WTC11 (cell line): ENCODE measurements at regions not wholly inside any gene's neighbourhood (a gene's known extent, or its start where the extent isn't known, plus 50 kb on each side); places are given as distances from the start of the nearest gene placed in this dataset.

Experiments
- ATAC-seq: fragments of 200-7000 bp; cut with Tn5 transposase; 2 replicates; pipeline ENCODE4 v1.10.0; 2021; ENCODE audit warnings: mild to moderate bottlenecking, moderate library complexity
- CTCF ChIA-PET: fragments of 300-600 bp; sonication (Branson Sonifier 250); formaldehyde crosslinking; loops from one replicate; lab custom pipeline; 2021; ENCODE audit warnings: antibody characterized with exemption; lab: Charles Lee
- POLR2A ChIA-PET: fragments of 350-600 bp; sonication (Branson Sonifier 250); formaldehyde crosslinking; loops from one replicate; lab custom pipeline; 2021; ENCODE audit warnings: antibody characterized with exemption; lab: Charles Lee
- DNase-seq: peaks from one replicate; pipeline ENCODE4 v3.0.0; 2021; ENCODE audit warnings: low spot score
- H3K27ac Mint-ChIP-seq: 2 replicates; pipeline ENCODE4 v1.8.0; 2021; ENCODE audit warnings: mixed read lengths
- H3K27me3 Mint-ChIP-seq: 2 replicates; pipeline ENCODE4 v1.8.0; 2021; ENCODE audit warnings: low read depth, mild to moderate bottlenecking, moderate library complexity, mixed read lengths
- H3K36me3 Mint-ChIP-seq: 2 replicates; pipeline ENCODE4 v1.8.0; 2021; ENCODE audit warnings: mixed read lengths
- H3K4me1 Mint-ChIP-seq: 2 replicates; pipeline ENCODE4 v1.8.0; 2022; ENCODE audit warnings: mixed read lengths
- H3K4me3 Mint-ChIP-seq: 2 replicates; pipeline ENCODE4 v1.8.0; 2021; ENCODE audit warnings: mild to moderate bottlenecking, moderate library complexity, mixed read lengths
- H3K9me3 Mint-ChIP-seq: 2 replicates; pipeline ENCODE4 v1.8.0; 2021; ENCODE audit warnings: mixed read lengths
- CBFB ChIP-seq: sonication (generic); formaldehyde crosslinking; IDR thresholded peaks from 2 replicates; pipeline ENCODE4 v1.8.1; 2022; ENCODE audit warnings: mild to moderate bottlenecking, low read depth, missing genetic modification reagents
- EMX1 ChIP-seq: fragments of 250-450 bp; sonication (Bioruptor Pico); IDR thresholded peaks from 2 replicates; pipeline ENCODE4 v1.8.0; 2021; ENCODE audit warnings: mild to moderate bottlenecking
- FOXJ3 ChIP-seq: sonication (generic); formaldehyde crosslinking; IDR thresholded peaks from 2 replicates; pipeline ENCODE4 v1.9.0; 2021; ENCODE audit warnings: missing genetic modification reagents, mild to moderate bottlenecking, borderline replicate concordance
- GRHL2 ChIP-seq: fragments of 250-450 bp; sonication (Bioruptor Pico); IDR thresholded peaks from 2 replicates; pipeline ENCODE4 v1.8.0; 2022; ENCODE audit warnings: mild to moderate bottlenecking, moderate library complexity; ENCODE audit not compliant: insufficient replicate concordance, severe bottlenecking
- HMGA2 ChIP-seq: fragments of 250-450 bp; sonication (Bioruptor Pico); IDR thresholded peaks from 2 replicates; pipeline ENCODE4 v1.4.0; 2021; ENCODE audit warnings: mild to moderate bottlenecking, moderate library complexity
- IRF1 ChIP-seq: sonication (generic); formaldehyde crosslinking; IDR thresholded peaks from 2 replicates; pipeline ENCODE4 v1.8.0; 2023; ENCODE audit warnings: missing genetic modification reagents
- KAT7 ChIP-seq: sonication (generic); formaldehyde crosslinking; IDR thresholded peaks from 2 replicates; pipeline ENCODE4 v1.8.1; 2023; ENCODE audit warnings: missing genetic modification reagents, mild to moderate bottlenecking, borderline replicate concordance
- SMAD3 ChIP-seq: sonication (generic); formaldehyde crosslinking; IDR thresholded peaks from 2 replicates; pipeline ENCODE4 v1.8.0; 2022; ENCODE audit warnings: missing genetic modification reagents, mild to moderate bottlenecking, borderline replicate concordance
- SOX15 ChIP-seq: fragments of 250-450 bp; sonication (Bioruptor Pico); IDR thresholded peaks from 2 replicates; pipeline ENCODE4 v1.9.0; 2021; ENCODE audit warnings: mild to moderate bottlenecking
- TCF7 ChIP-seq: sonication (generic); formaldehyde crosslinking; IDR thresholded peaks from 2 replicates; pipeline ENCODE4 v1.8.0; 2022; ENCODE audit warnings: mild to moderate bottlenecking, low read depth, missing genetic modification reagents, moderate library complexity
- ZNF121 ChIP-seq: sonication (generic); formaldehyde crosslinking; IDR thresholded peaks from 2 replicates; pipeline ENCODE4 v1.8.0; 2023; ENCODE audit warnings: missing genetic modification reagents
- ZNF281 ChIP-seq: sonication (generic); formaldehyde crosslinking; IDR thresholded peaks from 2 replicates; pipeline ENCODE4 v1.8.0; 2023; ENCODE audit warnings: mild to moderate bottlenecking, missing genetic modification reagents
- ZNF423 ChIP-seq: fragments of 250-450 bp; sonication (Bioruptor Pico); IDR thresholded peaks from 2 replicates; pipeline ENCODE4 v2.1.2; 2022; ENCODE audit warnings: mild to moderate bottlenecking, moderate library complexity
- ZNF425 ChIP-seq: fragments of 250-450 bp; sonication (Bioruptor Pico); conservative IDR thresholded peaks from 2 replicates; pipeline ENCODE4 v1.9.0; 2021; ENCODE audit warnings: mild to moderate bottlenecking
- TF ChIP-seq, protein P1 (sequence below): sonication (generic); formaldehyde crosslinking; IDR thresholded peaks from 2 replicates; pipeline ENCODE4 v1.8.1; 2022; ENCODE audit warnings: low read depth, missing genetic modification reagents, borderline replicate concordance
- TF ChIP-seq, protein P2 (sequence below): sonication (generic); formaldehyde crosslinking; IDR thresholded peaks from 2 replicates; pipeline ENCODE4 v1.8.1; 2023; ENCODE audit warnings: mild to moderate bottlenecking, missing genetic modification reagents
- TF ChIP-seq, protein P3 (sequence below): sonication (generic); formaldehyde crosslinking; IDR thresholded peaks from 2 replicates; pipeline ENCODE4 v1.8.0; 2022; ENCODE audit warnings: missing genetic modification reagents
- TF ChIP-seq, protein P4 (sequence below): sonication (generic); formaldehyde crosslinking; IDR thresholded peaks from 2 replicates; pipeline ENCODE4 v1.8.1; 2022; ENCODE audit warnings: mild to moderate bottlenecking, moderate library complexity, missing genetic modification reagents
- TF ChIP-seq, protein P5 (sequence below): fragments of 250-450 bp; sonication (Bioruptor Pico); IDR thresholded peaks from 2 replicates; pipeline ENCODE4 v1.9.0; 2021; ENCODE audit warnings: mild to moderate bottlenecking

DNA sequence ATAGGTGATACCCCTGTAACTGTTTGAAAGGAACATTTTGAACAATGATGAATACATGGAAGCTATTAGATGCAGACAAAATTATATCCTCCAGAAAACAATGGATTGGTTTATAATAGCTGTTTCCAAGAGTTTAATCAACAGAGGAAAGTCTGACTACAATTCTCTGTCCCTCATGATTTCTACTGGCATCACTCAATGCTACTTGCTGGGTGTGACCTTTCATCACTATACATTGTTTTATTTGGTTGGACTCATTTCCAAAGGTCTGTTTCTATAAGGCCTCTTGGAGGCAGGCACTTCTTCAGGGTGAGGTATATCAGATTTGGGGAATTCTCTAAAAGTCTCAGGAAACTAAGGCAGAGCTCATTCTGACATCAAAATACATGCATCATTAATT is 636.1 kb upstream of the SLC8A1 start (continued):
- TF ChIP-seq, protein P1, sequence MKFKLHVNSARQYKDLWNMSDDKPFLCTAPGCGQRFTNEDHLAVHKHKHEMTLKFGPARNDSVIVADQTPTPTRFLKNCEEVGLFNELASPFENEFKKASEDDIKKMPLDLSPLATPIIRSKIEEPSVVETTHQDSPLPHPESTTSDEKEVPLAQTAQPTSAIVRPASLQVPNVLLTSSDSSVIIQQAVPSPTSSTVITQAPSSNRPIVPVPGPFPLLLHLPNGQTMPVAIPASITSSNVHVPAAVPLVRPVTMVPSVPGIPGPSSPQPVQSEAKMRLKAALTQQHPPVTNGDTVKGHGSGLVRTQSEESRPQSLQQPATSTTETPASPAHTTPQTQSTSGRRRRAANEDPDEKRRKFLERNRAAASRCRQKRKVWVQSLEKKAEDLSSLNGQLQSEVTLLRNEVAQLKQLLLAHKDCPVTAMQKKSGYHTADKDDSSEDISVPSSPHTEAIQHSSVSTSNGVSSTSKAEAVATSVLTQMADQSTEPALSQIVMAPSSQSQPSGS (CRISPR knock-in tag): no peak
- TF ChIP-seq, protein P2, sequence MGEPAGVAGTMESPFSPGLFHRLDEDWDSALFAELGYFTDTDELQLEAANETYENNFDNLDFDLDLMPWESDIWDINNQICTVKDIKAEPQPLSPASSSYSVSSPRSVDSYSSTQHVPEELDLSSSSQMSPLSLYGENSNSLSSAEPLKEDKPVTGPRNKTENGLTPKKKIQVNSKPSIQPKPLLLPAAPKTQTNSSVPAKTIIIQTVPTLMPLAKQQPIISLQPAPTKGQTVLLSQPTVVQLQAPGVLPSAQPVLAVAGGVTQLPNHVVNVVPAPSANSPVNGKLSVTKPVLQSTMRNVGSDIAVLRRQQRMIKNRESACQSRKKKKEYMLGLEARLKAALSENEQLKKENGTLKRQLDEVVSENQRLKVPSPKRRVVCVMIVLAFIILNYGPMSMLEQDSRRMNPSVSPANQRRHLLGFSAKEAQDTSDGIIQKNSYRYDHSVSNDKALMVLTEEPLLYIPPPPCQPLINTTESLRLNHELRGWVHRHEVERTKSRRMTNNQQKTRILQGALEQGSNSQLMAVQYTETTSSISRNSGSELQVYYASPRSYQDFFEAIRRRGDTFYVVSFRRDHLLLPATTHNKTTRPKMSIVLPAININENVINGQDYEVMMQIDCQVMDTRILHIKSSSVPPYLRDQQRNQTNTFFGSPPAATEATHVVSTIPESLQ: no peak
- TF ChIP-seq ZNF423 (CRISPR knock-in tag): no peak
- no peak for TF ChIP-seq CBFB (CRISPR knock-in tag)
- TF ChIP-seq ZNF281 (CRISPR knock-in tag): no peak
- TF ChIP-seq IRF1 (CRISPR knock-in tag): no peak
- TF ChIP-seq TCF7 (CRISPR knock-in tag): no peak
- no peak for TF ChIP-seq ZNF425 (CRISPR knock-in tag)

GRCh38 chr2:41101281-41101680 is 649.4 kb upstream of the SLC8A1 start:
- Mint-ChIP-seq H3K9me3 (no peaks in the 10 kb centered on the region), H3K27ac (no peak overlapping the region), H3K4me3 (no peak overlapping the region), H3K27me3 (no peaks in the 10 kb centered on the region), H3K36me3 (no peaks in the 10 kb centered on the region), H3K4me1 (no peaks in the 10 kb centered on the region)
- TF ChIP-seq, protein P3, sequence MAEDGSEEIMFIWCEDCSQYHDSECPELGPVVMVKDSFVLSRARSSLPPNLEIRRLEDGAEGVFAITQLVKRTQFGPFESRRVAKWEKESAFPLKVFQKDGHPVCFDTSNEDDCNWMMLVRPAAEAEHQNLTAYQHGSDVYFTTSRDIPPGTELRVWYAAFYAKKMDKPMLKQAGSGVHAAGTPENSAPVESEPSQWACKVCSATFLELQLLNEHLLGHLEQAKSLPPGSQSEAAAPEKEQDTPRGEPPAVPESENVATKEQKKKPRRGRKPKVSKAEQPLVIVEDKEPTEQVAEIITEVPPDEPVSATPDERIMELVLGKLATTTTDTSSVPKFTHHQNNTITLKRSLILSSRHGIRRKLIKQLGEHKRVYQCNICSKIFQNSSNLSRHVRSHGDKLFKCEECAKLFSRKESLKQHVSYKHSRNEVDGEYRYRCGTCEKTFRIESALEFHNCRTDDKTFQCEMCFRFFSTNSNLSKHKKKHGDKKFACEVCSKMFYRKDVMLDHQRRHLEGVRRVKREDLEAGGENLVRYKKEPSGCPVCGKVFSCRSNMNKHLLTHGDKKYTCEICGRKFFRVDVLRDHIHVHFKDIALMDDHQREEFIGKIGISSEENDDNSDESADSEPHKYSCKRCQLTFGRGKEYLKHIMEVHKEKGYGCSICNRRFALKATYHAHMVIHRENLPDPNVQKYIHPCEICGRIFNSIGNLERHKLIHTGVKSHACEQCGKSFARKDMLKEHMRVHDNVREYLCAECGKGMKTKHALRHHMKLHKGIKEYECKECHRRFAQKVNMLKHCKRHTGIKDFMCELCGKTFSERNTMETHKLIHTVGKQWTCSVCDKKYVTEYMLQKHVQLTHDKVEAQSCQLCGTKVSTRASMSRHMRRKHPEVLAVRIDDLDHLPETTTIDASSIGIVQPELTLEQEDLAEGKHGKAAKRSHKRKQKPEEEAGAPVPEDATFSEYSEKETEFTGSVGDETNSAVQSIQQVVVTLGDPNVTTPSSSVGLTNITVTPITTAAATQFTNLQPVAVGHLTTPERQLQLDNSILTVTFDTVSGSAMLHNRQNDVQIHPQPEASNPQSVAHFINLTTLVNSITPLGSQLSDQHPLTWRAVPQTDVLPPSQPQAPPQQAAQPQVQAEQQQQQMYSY (CRISPR knock-in tag): no peak
- no peak for TF ChIP-seq SMAD3 (CRISPR knock-in tag)
- TF ChIP-seq FOXJ3: no peak
- TF ChIP-seq, protein P4, sequence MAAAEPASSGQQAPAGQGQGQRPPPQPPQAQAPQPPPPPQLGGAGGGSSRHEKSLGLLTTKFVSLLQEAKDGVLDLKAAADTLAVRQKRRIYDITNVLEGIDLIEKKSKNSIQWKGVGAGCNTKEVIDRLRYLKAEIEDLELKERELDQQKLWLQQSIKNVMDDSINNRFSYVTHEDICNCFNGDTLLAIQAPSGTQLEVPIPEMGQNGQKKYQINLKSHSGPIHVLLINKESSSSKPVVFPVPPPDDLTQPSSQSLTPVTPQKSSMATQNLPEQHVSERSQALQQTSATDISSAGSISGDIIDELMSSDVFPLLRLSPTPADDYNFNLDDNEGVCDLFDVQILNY: no peak
- TF ChIP-seq EMX1: no peak
- no peak for TF ChIP-seq HMGA2 (CRISPR knock-in tag)
- TF ChIP-seq KAT7: no peak
- TF ChIP-seq, protein P5, sequence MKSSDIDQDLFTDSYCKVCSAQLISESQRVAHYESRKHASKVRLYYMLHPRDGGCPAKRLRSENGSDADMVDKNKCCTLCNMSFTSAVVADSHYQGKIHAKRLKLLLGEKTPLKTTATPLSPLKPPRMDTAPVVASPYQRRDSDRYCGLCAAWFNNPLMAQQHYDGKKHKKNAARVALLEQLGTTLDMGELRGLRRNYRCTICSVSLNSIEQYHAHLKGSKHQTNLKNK: no peak
- no peak for TF ChIP-seq ZNF121
- TF ChIP-seq GRHL2 (CRISPR knock-in tag): no peak
- TF ChIP-seq SOX15 (CRISPR knock-in tag): no peak
- ChIA-PET CTCF (no interaction called here), POLR2A (no interaction called here)
- ATAC-seq (no peak), DNase-seq (no peak)
